GM21360 (cell line): ENCODE measurements at regions not wholly inside any gene's neighbourhood (a gene's known extent, or its start where the extent isn't known, plus 50 kb on each side); places are given as distances from the start of the nearest gene placed in this dataset.

Experiments used
- ATAC-seq: cut with Tn5 transposase; IDR thresholded peaks from one replicate; pipeline ENCODE4 v1.9.1; 2021; ENCODE audit warnings: mild to moderate bottlenecking, moderate library complexity; ENCODE audit not compliant: unreplicated experiment

DNA sequence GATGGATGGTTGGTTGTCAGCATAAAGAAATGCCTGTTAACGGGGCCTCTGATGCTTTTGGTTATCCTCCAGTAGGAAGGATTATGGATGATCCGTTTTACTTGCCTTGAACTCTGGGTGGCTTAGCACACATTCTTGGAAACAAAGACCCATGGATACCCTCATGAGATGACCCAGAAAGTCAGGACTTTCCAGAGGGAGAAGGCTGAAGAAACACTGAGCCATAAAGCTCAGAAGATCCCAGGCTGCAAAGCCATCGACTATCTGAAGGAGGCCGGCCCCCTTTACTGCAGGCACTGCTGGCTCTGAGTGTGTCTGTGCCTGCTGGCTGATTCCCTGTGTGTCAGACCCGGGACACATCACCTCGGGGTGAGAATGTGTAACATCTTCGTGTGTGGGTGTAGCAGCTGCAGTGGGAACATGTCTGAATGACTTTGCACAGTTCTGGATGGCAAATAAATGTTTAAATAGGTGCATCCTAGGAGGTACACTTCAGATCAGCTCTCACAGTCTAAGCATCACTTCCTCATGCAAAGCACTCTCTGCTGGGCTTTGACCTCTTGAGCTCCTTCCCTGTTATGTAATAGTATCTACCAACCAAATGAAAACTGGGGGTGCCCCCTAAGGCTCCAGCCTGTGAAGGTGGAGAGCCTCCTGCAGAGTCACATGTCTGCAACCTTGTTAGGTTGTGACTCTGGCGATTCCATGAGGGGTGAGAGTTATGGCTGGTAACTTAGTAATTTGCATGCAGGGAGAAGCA lies 1084.9 kb downstream of the TBC1D22A start:
- no peak for ATAC-seq

GRCh38 chr22:47846206-47846605 lies 1083.8 kb downstream of the TBC1D22A start:
- no peak for ATAC-seq

- no peak for ATAC-seq
Measured at GRCh38 chr22:47842119-47842518, 1079.7 kb downstream of the TBC1D22A start.

GRCh38 chr22:47841156-47841555 lies 1078.7 kb downstream of the TBC1D22A start:
- ATAC-seq = no peak

- ATAC-seq = no peak
Measured at GRCh38 chr22:47839595-47840227, 1077.3 kb downstream of the TBC1D22A start.

DNA sequence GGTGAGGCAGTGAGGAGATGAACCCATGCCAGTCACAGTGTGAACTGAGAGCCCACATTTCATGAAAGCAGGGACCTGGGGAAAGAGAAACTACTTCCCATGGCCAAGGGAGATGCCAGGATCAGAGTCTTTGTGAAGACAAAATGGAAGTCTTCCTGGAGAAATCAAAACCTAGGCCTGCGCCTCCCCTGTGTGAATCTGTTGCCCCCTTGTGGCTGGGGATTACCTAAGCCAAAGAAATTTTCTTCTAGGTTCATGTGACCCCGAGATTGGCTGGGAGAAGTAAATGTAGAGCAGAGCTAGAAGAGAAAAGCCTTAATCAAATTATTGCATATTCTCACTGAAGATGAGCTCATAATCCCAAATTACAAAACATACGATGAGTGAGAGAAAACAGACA lies 1075.3 kb downstream of the TBC1D22A start:
- no peak for ATAC-seq

- no peak for ATAC-seq
Measured at GRCh38 chr22:47836957-47837356, 1074.5 kb downstream of the TBC1D22A start.

GRCh38 chr22:47835726-47836125 lies 1073.3 kb downstream of the TBC1D22A start:
- ATAC-seq = no peak

DNA sequence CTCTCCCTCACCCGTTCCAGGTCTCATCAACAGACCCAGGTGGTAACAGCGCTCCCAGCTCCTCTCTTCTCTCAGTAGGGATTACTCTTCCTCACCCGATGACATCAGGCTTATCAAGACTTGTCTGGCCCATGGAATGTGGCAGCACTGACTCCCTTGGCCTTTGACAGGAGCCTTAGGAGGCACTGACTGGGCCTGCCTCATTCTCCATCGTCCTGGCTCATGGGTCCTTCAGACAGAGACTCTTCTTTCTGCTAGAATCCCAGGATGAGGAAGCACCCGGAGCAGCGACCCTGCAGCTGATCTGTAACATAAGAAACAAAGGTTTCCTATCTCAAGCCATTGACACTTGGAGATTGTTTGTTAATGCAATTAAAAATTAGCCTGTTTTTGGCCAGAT lies 1063.6 kb downstream of the TBC1D22A start:
- no peak for ATAC-seq

DNA sequence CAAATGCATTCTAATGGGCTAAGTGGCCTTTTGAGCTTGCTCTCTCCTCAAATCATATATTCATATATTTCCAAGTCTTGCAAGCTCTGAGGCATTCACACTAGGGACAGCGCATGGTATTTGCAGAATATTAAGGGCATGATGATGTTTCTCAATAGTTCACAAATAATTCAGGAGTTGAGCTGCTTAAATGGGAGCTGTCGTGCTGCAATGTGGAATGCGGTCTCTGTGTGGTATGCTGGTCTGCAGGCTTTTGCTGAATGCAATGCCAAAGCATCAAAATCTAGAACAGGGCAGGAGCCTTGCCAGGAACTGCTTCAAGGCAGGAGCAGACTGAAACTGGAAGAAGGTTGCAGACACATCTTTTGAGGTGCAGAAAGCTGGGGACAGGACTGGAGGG lies 1060.0 kb downstream of the TBC1D22A start:
- no peak for ATAC-seq

GRCh38 chr22:47818496-47818895 lies 1056.0 kb downstream of the TBC1D22A start:
- ATAC-seq = no peak

- ATAC-seq = no peak
Measured at GRCh38 chr22:47817380-47817779, 1054.9 kb downstream of the TBC1D22A start.

DNA sequence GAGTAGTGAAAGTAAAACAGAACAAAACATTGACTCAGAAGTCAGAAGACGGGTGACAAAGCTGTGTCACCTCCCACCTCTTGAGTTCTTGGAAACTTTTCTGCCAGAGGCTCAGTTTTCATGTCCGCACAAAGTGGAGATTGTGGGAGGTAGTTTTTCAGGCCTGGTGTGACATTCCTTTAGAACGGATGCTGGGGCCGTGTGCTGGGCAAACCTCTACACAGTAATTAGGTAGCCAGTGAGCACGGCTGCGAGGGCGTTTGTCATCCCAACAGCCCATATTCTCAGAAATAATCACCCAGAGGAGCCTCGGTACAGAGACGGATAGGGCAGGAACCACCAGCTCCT lies 1054.4 kb downstream of the TBC1D22A start:
- ATAC-seq = no peak

DNA sequence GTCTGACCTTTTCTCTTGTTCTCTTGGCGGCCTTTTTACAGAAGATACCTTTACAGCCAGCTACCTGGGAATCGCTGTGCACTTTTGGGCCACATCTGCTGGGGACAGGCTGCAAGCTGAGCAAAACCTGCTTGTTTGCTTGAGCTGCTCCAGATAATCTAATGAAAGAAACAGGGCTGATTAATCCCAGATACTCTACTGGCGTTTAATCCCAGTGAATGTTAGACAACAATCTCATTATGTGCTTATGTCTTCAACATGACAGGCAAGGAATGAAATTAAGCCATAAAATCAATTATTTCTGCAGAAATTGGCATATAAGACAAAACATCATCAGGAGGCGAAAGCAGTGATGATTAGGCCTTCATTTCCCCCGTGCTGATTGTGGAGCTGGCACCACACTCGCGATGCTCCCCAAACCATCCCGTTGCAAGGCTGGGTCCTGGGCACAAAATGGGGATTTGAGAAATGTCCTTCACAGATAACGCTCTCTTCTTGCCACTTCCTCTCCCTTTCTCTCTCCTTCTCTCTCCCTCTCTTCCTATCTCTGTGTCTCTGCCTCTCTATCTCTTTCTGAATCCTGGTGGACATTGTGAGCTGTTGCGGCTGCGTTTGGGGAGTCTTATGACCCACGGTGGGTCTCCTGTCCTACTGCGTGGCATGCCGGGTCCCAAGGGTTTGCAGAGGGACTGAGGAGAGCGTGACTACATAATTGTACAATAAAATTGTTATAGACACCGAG lies 1053.8 kb downstream of the TBC1D22A start:
- ATAC-seq = no peak

DNA sequence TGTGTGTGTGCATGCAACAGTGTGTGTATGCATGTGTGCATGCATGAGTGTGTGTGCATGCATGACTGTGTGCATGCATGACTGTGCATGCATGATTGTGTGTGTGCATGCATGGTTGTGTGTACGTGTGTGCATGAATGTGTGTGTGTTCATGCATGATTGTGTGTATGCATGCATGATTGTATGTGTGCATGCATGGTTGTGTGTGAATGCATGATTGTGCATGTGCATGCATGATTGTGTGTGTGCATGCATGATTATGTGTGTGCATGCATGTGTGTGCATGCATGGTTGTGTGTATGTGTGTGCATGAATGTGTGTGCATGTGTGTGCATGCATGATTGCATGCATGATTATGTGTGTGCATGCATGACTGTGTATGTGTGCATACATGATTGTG lies 1052.0 kb downstream of the TBC1D22A start:
- ATAC-seq = no peak

GRCh38 chr22:47813661-47814060 lies 1051.2 kb downstream of the TBC1D22A start:
- ATAC-seq = no peak

DNA sequence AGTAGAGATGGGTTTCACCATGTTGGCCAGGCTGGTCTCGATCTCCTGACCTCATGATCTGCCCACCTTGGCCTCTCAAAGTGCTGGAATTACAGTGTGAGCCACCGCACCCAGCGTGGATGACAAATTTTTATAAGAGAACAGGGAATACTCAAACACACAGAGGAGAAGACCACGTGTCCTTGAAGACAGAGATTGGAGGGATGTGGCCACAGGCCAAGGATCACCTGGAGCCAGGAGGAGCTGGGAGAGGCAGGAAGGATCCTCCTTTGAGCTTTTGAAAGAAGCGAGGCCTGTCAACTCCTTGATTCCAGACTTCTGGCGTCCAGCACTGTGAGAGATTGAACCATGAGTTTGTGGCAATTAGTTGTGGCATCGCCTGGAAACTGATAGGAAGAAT lies 1049.5 kb downstream of the TBC1D22A start:
- no peak for ATAC-seq

- ATAC-seq = no peak
Measured at GRCh38 chr22:47810505-47811500, 1048.4 kb downstream of the TBC1D22A start.

DNA sequence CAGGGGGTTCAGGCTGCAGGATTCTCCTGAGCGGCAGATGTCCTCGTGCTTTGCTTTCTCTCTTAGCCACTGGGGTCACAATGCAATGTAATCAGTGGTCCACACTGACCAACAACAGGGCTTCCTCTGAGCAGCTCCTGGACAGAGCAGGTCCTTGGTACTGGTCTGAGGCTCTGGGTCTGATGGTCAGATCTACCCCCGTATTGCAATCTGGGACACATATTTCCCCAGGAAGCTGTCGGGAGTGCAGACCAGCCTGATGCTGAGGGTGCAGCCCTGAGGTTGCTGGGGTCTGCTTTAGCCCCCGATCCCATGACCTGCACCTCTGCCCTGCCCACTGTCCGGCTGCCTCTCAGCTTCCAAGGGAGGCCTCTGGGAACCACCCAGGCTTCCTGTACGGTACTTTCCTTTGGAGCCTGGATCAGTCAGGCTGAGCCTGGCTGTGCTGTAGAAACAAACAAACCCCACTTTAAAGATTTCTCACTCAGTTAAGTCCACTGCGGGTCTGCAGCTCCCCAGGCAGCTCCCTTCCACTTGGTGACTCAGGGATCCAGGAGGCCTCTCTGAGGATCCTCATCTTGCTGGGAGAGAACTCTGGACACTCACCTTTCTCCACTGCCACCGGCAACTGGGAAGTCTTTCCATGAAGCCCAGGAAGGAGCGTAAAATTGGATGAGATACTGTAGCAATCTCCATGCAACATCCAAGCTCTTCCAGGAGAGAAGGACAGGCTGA lies 1046.6 kb downstream of the TBC1D22A start:
- ATAC-seq = no peak

DNA sequence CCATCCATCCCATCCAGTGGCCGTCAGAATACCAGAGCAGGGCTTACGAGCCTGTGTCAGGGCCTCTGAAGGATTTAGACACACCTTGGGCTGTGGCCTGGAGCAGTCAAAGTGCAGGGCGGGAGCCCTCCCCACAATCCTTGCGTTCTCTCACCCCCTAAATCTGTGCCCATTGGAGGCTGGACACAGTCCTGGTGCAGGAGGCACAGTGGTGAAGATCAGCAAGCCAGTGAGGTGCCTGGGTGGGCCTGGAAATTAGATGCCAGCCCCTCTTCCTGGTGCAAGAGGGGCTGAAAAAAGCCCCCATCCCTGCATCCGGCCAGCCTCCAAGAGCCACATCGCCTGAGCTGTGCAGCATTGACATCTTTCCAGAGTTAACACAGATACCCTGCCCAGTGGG lies 1045.8 kb downstream of the TBC1D22A start:
- no peak for ATAC-seq
